ENCODE measurements at regions not wholly inside any gene's neighbourhood (a gene's known extent, or its start where the extent isn't known, plus 50 kb on each side); places are given as distances from the start of the nearest gene placed in this dataset.

- no peak overlapping the region for H3K4me3 ChIP-seq (ENCODE audit: low read depth, low read length)
Measured at GRCh38 chr5:30100929-30101328, 1092.6 kb upstream of the CDH6 start.

GRCh38 chr5:30100148-30100713 is 1093.3 kb upstream of the CDH6 start:
- no peak for TF ChIP-seq CTCF (IDR thresholded peaks at IDR 0.05; ENCODE audit: low read depth, low read length)
- H3K4me3 ChIP-seq (ENCODE audit: low read depth, low read length), result no peak overlapping the region

More at GRCh38 chr5:30100929-30101328, 1092.6 kb upstream of the CDH6 start:
- TF ChIP-seq CTCF (IDR thresholded peaks at IDR 0.05; ENCODE audit: low read depth, low read length), result no peak

GRCh38 chr5:30099634-30100033 is 1093.9 kb upstream of the CDH6 start:
- TF ChIP-seq CTCF (IDR thresholded peaks at IDR 0.05; ENCODE audit: low read depth, low read length), result no peak
- no peak overlapping the region for H3K4me3 ChIP-seq (ENCODE audit: low read depth, low read length)

- no peak for TF ChIP-seq CTCF (IDR thresholded peaks at IDR 0.05; ENCODE audit: low read depth, low read length)
- H3K4me3 ChIP-seq (ENCODE audit: low read depth, low read length), result no peak overlapping the region
Measured at GRCh38 chr5:30098940-30099339, 1094.5 kb upstream of the CDH6 start.

GRCh38 chr5:30092548-30092947 is 1100.9 kb upstream of the CDH6 start:
- no peak overlapping the region for H3K4me3 ChIP-seq (ENCODE audit: low read depth, low read length)
- TF ChIP-seq CTCF (IDR thresholded peaks at IDR 0.05; ENCODE audit: low read depth, low read length), result no peak

DNA sequence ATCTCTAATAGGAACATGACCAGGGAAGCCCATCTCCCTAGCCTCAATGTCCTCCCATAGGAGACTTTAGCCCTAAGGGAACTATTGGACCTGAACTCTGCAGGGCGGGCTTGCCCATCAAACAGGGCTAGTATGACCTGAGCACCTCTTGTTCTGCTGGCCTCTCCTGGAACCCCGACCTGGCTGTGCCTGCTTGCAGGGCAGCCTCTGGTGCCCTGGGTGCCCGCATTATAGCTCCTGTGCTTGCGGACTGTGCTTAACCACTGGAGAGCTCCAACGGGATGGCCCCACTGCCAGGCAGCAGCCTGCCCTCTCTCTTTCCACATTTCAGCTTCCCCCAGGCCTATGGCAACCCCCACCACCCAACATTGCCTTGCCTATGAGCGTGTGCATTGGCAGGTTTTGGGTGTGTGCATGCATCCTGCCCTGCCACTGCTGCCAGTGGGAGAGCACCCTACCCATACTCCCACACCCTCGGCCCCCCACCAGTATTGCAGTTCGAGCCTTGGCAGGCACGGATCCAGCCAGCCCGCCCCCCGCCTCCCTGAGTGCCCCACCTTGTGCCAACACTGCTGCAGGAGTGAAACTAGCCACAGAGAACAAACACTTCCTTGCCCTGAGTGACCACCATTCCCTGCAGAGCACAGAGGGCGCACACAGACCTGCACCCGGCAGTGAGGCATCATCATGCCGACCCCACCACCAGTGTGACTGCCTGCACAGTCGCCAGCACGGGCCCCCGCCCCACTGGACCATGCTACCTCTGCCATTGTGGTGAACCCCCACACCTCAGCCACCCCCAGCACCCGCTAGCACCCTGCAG is 1123.8 kb upstream of the CDH6 start:
- no peak for TF ChIP-seq CTCF (IDR thresholded peaks at IDR 0.05; ENCODE audit: low read depth, low read length)
- H3K4me3 ChIP-seq (ENCODE audit: low read depth, low read length), result no peak overlapping the region

DNA sequence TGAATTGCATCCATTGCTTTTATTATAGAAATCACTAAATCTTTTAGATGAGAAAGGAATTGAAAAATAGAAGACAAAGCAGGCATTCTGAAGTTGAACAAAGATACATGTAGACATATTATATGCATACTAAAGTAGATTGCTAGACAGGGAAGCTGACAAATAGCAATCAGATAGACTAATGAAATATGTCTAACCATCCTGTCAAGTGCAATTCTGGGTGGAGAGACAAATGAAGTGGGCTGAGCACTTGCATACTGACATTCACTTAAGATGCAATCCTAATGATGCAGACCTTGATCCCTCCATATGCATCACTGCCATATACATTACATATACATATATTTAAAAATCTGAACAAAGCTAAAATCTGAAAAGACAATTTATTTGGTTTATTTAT is 1130.0 kb upstream of the CDH6 start:
- H3K4me3 ChIP-seq (ENCODE audit: low read depth, low read length), result no peak overlapping the region
- no peak for TF ChIP-seq CTCF (IDR thresholded peaks at IDR 0.05; ENCODE audit: low read depth, low read length)

Data from WI38 (cell line).